MCF 10A (cell line): ENCODE measurements at regions not wholly inside any gene's neighbourhood (a gene's known extent, or its start where the extent isn't known, plus 50 kb on each side); places are given as distances from the start of the nearest gene placed in this dataset.

Experiments used
- BruUV-seq: library from RNA; stranded (reverse); fragments of 400-500 nt; replicated peaks from 2 replicates; lab custom pipeline; 2021; lab: Mats Ljungman, UMichigan
- CTCF ChIA-PET: fragments of 300-600 bp; sonication (Branson Sonifier 250); formaldehyde crosslinking; extraction: SDS; loops from one replicate; lab custom pipeline; 2021; ENCODE audit warnings: antibody characterized with exemption, inconsistent platforms; lab: Yijun Ruan, JAX
- POLR2A ChIA-PET: fragments of 300-600, 350-650 bp; sonication (Branson Sonifier 250); formaldehyde crosslinking; extraction: SDS; loops from one replicate; lab custom pipeline; 2020; ENCODE audit warnings: antibody characterized with exemption, inconsistent platforms; lab: Yijun Ruan, JAX
- DNase-seq: peaks from one replicate; pipeline ENCODE4 v3.0.0-alpha.2; 2018; ENCODE audit not compliant: unreplicated experiment
- H3K27ac Mint-ChIP-seq: one replicate; pipeline ENCODE4 v1.8.0; 2022; ENCODE audit warnings: mild to moderate bottlenecking, low read depth, mixed read lengths; ENCODE audit not compliant: unreplicated experiment
- H3K27me3 Mint-ChIP-seq: one replicate; pipeline ENCODE4 v1.8.0; 2022; ENCODE audit warnings: mixed read lengths; ENCODE audit not compliant: insufficient read depth, unreplicated experiment
- H3K36me3 Mint-ChIP-seq: one replicate; pipeline ENCODE4 v1.8.0; 2022; ENCODE audit warnings: mild to moderate bottlenecking, moderate library complexity, mixed read lengths; ENCODE audit not compliant: insufficient read depth, unreplicated experiment
- H3K4me1 Mint-ChIP-seq: one replicate; pipeline ENCODE4 v1.8.0; 2022; ENCODE audit warnings: mixed read lengths; ENCODE audit not compliant: insufficient read depth, unreplicated experiment
- H3K4me3 Mint-ChIP-seq: one replicate; pipeline ENCODE4 v1.8.0; 2022; ENCODE audit warnings: mild to moderate bottlenecking, moderate library complexity, mixed read lengths; ENCODE audit not compliant: unreplicated experiment
- H3K9me3 Mint-ChIP-seq: one replicate; pipeline ENCODE4 v1.8.0; 2022; ENCODE audit warnings: mixed read lengths; ENCODE audit not compliant: unreplicated experiment
- intact Hi-C: fragments of 100-400 bp; cut with micrococcal nuclease; formaldehyde crosslinking; loops from 2 replicates; pipeline ENCODE4 v1.14.1; 2022
- TF ChIP-seq, protein P1 (sequence below): fragments of 200-600 bp; IDR thresholded peaks from one replicate; pipeline ENCODE4 v1.8.0; 2022; ENCODE audit warnings: antibody characterized with exemption, mild to moderate bottlenecking; ENCODE audit not compliant: unreplicated experiment

DNA sequence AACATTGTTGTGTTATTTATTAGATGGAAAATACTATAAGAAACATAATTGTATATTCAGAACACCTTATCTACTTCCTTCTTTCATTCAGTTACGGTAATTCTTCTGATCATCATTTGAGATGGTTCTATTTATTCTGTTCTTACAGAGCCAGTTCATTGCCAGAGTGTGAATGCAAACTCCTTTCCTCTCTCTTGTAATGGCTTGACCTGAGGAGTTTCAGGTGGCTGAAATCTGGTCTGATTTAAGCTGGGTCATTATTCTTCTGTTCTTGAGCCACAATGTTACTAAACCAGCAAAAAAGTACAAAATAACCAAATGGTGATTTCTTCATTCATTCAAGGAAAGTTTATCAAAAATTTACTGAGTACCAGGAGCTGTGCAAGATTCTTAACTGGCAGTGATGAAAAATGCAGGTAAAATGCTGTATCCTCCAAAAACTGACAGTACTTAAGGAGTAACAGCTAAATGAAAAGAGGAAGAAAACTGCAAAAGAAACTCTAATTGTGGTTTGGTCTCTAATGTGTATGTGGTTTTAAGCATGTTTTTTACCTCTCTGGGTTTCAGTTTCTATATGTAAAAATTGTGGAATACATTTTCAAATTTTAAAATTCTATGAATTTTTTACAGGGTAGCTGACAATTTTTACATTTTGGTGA is 182.4 kb upstream of the UFM1 start:
- DNase-seq: no peak
- Mint-ChIP-seq H3K4me3 (no peak overlapping the region), H3K4me1 (peaks cover 3% of the 10 kb centered on the region), H3K27me3 (no peaks in the 10 kb centered on the region), H3K36me3 (no peaks in the 10 kb centered on the region), H3K27ac (no peak overlapping the region), H3K9me3 (no peaks in the 10 kb centered on the region)
- intact Hi-C loops: no loop called here
- TF ChIP-seq, protein P1, sequence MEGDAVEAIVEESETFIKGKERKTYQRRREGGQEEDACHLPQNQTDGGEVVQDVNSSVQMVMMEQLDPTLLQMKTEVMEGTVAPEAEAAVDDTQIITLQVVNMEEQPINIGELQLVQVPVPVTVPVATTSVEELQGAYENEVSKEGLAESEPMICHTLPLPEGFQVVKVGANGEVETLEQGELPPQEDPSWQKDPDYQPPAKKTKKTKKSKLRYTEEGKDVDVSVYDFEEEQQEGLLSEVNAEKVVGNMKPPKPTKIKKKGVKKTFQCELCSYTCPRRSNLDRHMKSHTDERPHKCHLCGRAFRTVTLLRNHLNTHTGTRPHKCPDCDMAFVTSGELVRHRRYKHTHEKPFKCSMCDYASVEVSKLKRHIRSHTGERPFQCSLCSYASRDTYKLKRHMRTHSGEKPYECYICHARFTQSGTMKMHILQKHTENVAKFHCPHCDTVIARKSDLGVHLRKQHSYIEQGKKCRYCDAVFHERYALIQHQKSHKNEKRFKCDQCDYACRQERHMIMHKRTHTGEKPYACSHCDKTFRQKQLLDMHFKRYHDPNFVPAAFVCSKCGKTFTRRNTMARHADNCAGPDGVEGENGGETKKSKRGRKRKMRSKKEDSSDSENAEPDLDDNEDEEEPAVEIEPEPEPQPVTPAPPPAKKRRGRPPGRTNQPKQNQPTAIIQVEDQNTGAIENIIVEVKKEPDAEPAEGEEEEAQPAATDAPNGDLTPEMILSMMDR: no peak
- BruUV-seq: no TSS peak
- POLR2A ChIA-PET: interaction anchor here (1.2 kb wide), 1 partner anchor 13 kb away, joined by 3 read pairs; no protein-coding TSS in a partner anchor
- CTCF ChIA-PET: interaction anchor here (0.7 kb wide), 1 partner anchor 445 kb away, joined by 3 read pairs; no protein-coding TSS in a partner anchor

DNA sequence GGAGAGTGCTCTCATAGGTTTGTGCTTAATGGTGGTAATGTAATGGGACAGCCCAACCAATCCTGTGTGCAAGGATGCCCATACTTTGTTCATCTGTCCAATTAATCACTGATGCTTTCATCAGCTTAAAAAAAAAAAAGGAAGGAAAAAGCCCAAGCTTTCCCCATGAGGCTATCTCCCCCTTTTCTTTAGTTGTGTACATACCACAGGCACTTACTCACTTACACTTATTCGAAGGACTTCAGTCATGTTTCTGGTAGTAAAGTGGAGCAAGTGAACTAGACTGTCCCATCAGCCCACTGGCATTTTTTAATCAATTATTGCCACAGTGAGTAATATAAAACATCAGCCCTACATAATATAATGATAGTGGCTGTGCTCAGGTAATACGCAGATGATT is 183.5 kb upstream of the UFM1 start:
- H3K27ac Mint-ChIP-seq: no peak overlapping the region
- POLR2A ChIA-PET: no interaction called here
- no peaks in the 10 kb centered on the region for H3K27me3 Mint-ChIP-seq
- no peak for DNase-seq
- no TSS peak for BruUV-seq
- TF ChIP-seq, protein P1: no peak
- intact Hi-C loops: no loop called here
- H3K36me3 Mint-ChIP-seq: no peaks in the 10 kb centered on the region
- CTCF ChIA-PET: interaction anchor here (0.6 kb wide), 1 partner anchor 486 kb away, joined by 3 read pairs; no protein-coding TSS in a partner anchor
- no peaks in the 10 kb centered on the region for H3K4me1 Mint-ChIP-seq
- no peak overlapping the region for H3K4me3 Mint-ChIP-seq
- H3K9me3 Mint-ChIP-seq: no peaks in the 10 kb centered on the region

DNA sequence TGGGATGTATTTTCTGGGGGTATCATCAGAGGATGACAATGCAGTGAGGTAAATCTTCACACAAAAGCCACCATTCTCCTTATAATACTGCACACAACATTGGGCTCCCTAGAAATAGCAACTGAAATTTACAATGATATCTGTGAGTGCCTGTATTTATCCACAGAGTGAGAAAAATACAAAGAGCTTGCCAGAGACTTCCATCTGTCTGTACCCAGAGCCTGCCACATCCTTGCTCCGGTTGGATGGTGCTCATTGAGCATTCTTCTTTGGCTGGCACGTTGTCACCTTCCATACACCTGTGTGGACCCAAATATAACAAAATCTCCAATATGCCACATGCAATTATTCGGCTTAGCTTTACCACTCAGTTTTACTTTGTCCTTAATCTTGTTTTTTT is 189.5 kb upstream of the UFM1 start:
- ChIA-PET CTCF (interaction anchor here (0.7 kb wide), 1 partner anchor 291 kb away, joined by 5 read pairs; no protein-coding TSS in a partner anchor), POLR2A (no interaction called here)
- no peaks in the 10 kb centered on the region for H3K9me3 Mint-ChIP-seq
- no peak for DNase-seq
- BruUV-seq: no TSS peak
- no peaks in the 10 kb centered on the region for H3K4me1 Mint-ChIP-seq
- TF ChIP-seq, protein P1: no peak
- H3K27ac Mint-ChIP-seq: no peak overlapping the region
- H3K36me3 Mint-ChIP-seq: no peaks in the 10 kb centered on the region
- intact Hi-C loops: no loop called here
- no peaks in the 10 kb centered on the region for H3K27me3 Mint-ChIP-seq
- no peak overlapping the region for H3K4me3 Mint-ChIP-seq

DNA sequence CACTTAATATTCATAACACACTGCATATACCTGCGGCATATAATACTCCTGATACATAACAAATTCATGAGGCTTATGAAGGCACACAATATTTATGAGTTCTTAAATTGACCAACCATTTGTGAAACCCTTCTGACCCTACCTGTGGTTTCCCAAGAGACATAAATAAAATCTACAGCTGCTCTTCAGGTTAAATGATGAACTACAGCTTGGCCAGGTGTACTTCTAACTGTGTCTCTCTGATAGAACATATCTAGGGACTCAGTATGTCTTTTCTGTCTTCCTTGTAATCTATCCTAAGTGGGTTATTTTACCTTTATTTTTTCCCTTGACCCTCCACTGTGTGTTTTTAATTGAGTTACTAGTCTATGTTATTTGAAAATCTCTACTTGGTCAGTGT is 189.9 kb upstream of the UFM1 start:
- Mint-ChIP-seq H3K36me3 (no peaks in the 10 kb centered on the region), H3K9me3 (no peaks in the 10 kb centered on the region), H3K27me3 (no peaks in the 10 kb centered on the region), H3K4me3 (no peak overlapping the region), H3K27ac (no peak overlapping the region), H3K4me1 (no peaks in the 10 kb centered on the region)
- POLR2A ChIA-PET: no interaction called here
- intact Hi-C loops: no loop called here
- no TSS peak for BruUV-seq
- CTCF ChIA-PET: interaction anchor here (1.1 kb wide), 1 partner anchor 36 kb away, joined by 4 read pairs; no protein-coding TSS in a partner anchor
- TF ChIP-seq, protein P1: no peak
- no peak for DNase-seq
